ENCODE measurements at regions not wholly inside any gene's neighbourhood (a gene's known extent, or its start where the extent isn't known, plus 50 kb on each side); places are given as distances from the start of the nearest gene placed in this dataset.

- intact Hi-C loops (cut with DNase I): no loop called here
- WGBS, 2 donors: 99 to 100% methylated on average over 1 of the region's 1 CpG
These were observed 240.1 kb upstream of the ZPLD1 start for GRCh38 chr3:102194760-102195159.

GRCh38 chr3:102195198-102195948 lies 239.4 kb upstream of the ZPLD1 start:
- DNase-seq (peak in 1 of 2 donors; percentile 20), ATAC-seq (ENCODE audit: low FRiP score) (no peak)
- Histone ChIP-seq H3K4me1 (ENCODE audit: control insufficient read depth in 1 of 2, insufficient read depth in 2 of 2, low read length in 2 of 2) (no peaks in the 10 kb centered on the region), H3K4me3 (ENCODE audit: low read length in 2 of 2) (no peak overlapping the region), H3K27ac (ENCODE audit: low read depth in 1 of 2, low read length in 2 of 2) (no peak overlapping the region), H3K36me3 (ENCODE audit: control insufficient read depth in 1 of 2, insufficient read depth in 2 of 2, low read length in 1 of 2) (no peaks in the 10 kb centered on the region), H3K9me3 (ENCODE audit: control insufficient read depth, low read length) (no peaks in the 10 kb centered on the region), H3K27me3 (ENCODE audit: control insufficient read depth in 1 of 2, insufficient read depth in 2 of 2, low read length in 1 of 2) (no peaks in the 10 kb centered on the region)
- intact Hi-C loops (cut with DNase I): no loop called here
- 62 to 67% methylated on average over 5 of the region's 5 CpGs for WGBS, 2 donors

More at GRCh38 chr3:102194760-102195159, 240.1 kb upstream of the ZPLD1 start:
- DNase-seq: no peak
- Histone ChIP-seq H3K4me3 (ENCODE audit: low read length in 2 of 2) (no peak overlapping the region), H3K9me3 (ENCODE audit: control insufficient read depth, low read length) (no peaks in the 10 kb centered on the region), H3K4me1 (ENCODE audit: control insufficient read depth in 1 of 2, insufficient read depth in 2 of 2, low read length in 2 of 2) (no peaks in the 10 kb centered on the region), H3K36me3 (ENCODE audit: control insufficient read depth in 1 of 2, insufficient read depth in 2 of 2, low read length in 1 of 2) (no peaks in the 10 kb centered on the region), H3K27me3 (ENCODE audit: control insufficient read depth in 1 of 2, insufficient read depth in 2 of 2, low read length in 1 of 2) (no peaks in the 10 kb centered on the region), H3K27ac (ENCODE audit: low read depth in 1 of 2, low read length in 2 of 2) (no peak overlapping the region)
- ATAC-seq (ENCODE audit: low FRiP score): no peak

GRCh38 chr3:102200126-102200525 lies 234.7 kb upstream of the ZPLD1 start:
- Histone ChIP-seq H3K4me3 (ENCODE audit: low read length in 2 of 2) (no peak overlapping the region), H3K27me3 (ENCODE audit: control insufficient read depth in 1 of 2, insufficient read depth in 2 of 2, low read length in 1 of 2) (no peaks in the 10 kb centered on the region), H3K36me3 (ENCODE audit: control insufficient read depth in 1 of 2, insufficient read depth in 2 of 2, low read length in 1 of 2) (no peaks in the 10 kb centered on the region), H3K9me3 (ENCODE audit: control insufficient read depth, low read length) (no peaks in the 10 kb centered on the region), H3K27ac (ENCODE audit: low read depth in 1 of 2, low read length in 2 of 2) (no peak overlapping the region), H3K4me1 (ENCODE audit: control insufficient read depth in 1 of 2, insufficient read depth in 2 of 2, low read length in 2 of 2) (no peaks in the 10 kb centered on the region)
- no peak for DNase-seq
- intact Hi-C loops (cut with DNase I): no loop called here
- no peak for ATAC-seq (ENCODE audit: low FRiP score)

GRCh38 chr3:102200560-102200959 lies 234.3 kb upstream of the ZPLD1 start:
- H3K4me3 ChIP-seq (ENCODE audit: low read length in 2 of 2): no peak overlapping the region
- no peaks in the 10 kb centered on the region for H3K27me3 ChIP-seq (ENCODE audit: control insufficient read depth in 1 of 2, insufficient read depth in 2 of 2, low read length in 1 of 2)
- no peak for DNase-seq
- H3K9me3 ChIP-seq (ENCODE audit: control insufficient read depth, low read length): no peaks in the 10 kb centered on the region
- intact Hi-C loops (cut with DNase I): no loop called here
- H3K4me1 ChIP-seq (ENCODE audit: control insufficient read depth in 1 of 2, insufficient read depth in 2 of 2, low read length in 2 of 2): no peaks in the 10 kb centered on the region
- ATAC-seq (ENCODE audit: low FRiP score): no peak
- H3K36me3 ChIP-seq (ENCODE audit: control insufficient read depth in 1 of 2, insufficient read depth in 2 of 2, low read length in 1 of 2): no peaks in the 10 kb centered on the region
- no peak overlapping the region for H3K27ac ChIP-seq (ENCODE audit: low read depth in 1 of 2, low read length in 2 of 2)

- DNase-seq: peak in 1 of 2 donors; percentile 69
- peak; percentile 30 for ATAC-seq (ENCODE audit: low FRiP score)
- Histone ChIP-seq H3K4me1 (ENCODE audit: control insufficient read depth in 1 of 2, insufficient read depth in 2 of 2, low read length in 2 of 2) (peaks cover 0 to 1% of the 10 kb centered on the region in 2 donors), H3K9me3 (ENCODE audit: control insufficient read depth, low read length) (no peaks in the 10 kb centered on the region), H3K27ac (ENCODE audit: low read depth in 1 of 2, low read length in 2 of 2) (no peak overlapping the region), H3K27me3 (ENCODE audit: control insufficient read depth in 1 of 2, insufficient read depth in 2 of 2, low read length in 1 of 2) (no peaks in the 10 kb centered on the region), H3K36me3 (ENCODE audit: control insufficient read depth in 1 of 2, insufficient read depth in 2 of 2, low read length in 1 of 2) (no peaks in the 10 kb centered on the region), H3K4me3 (ENCODE audit: low read length in 2 of 2) (no peak overlapping the region)
- intact Hi-C loops (cut with DNase I): no loop called here
- WGBS, 2 donors: 92 to 100% methylated on average over 1 of the region's 1 CpG
These were observed 229.2 kb upstream of the ZPLD1 start for GRCh38 chr3:102205647-102206046.

DNA sequence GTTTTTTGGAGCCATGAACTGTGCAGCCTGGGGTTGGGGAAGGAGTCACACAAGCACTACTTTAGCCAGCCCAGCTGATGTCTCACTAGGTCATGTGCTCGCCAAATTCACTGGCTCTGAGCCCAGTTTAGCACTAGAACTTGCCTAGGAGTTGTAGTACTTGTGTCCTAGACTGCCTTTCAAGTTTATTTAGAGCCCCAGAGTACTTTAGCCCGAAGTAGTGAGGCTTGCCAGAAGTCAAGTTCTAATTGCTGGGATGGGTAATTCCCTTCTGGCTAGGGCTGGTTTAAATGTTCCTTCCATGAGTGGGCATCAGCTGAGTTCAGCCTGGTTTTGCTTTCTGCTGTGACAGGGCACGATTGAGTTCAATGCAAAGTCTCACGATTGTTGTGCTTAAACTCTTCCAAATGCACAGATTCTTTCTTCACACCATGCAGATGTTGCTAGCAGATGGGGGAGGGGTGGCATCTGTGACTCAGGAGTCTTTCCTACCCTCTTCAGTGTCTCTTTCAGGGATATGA lies 228.2 kb upstream of the ZPLD1 start:
- Histone ChIP-seq H3K27me3 (ENCODE audit: control insufficient read depth in 1 of 2, insufficient read depth in 2 of 2, low read length in 1 of 2) (no peaks in the 10 kb centered on the region), H3K4me1 (ENCODE audit: control insufficient read depth in 1 of 2, insufficient read depth in 2 of 2, low read length in 2 of 2) (peaks cover 0 to 1% of the 10 kb centered on the region in 2 donors), H3K4me3 (ENCODE audit: low read length in 2 of 2) (no peak overlapping the region), H3K36me3 (ENCODE audit: control insufficient read depth in 1 of 2, insufficient read depth in 2 of 2, low read length in 1 of 2) (no peaks in the 10 kb centered on the region), H3K27ac (ENCODE audit: low read depth in 1 of 2, low read length in 2 of 2) (peak overlapping the region in 1 of 2 donors; percentile 64), H3K9me3 (ENCODE audit: control insufficient read depth, low read length) (no peaks in the 10 kb centered on the region)
- peak; percentile 86 to 93 for DNase-seq
- WGBS, 2 donors: 9% methylated on average over 4 of the region's 4 CpGs
- intact Hi-C loops (cut with DNase I): no loop called here
- peak; percentile 94 for ATAC-seq (ENCODE audit: low FRiP score)

GRCh38 chr3:102207151-102207571 lies 227.7 kb upstream of the ZPLD1 start:
- intact Hi-C loops (cut with DNase I): no loop called here
- H3K27me3 ChIP-seq (ENCODE audit: control insufficient read depth in 1 of 2, insufficient read depth in 2 of 2, low read length in 1 of 2): no peaks in the 10 kb centered on the region
- DNase-seq (no peak), ATAC-seq (ENCODE audit: low FRiP score) (no peak)
- H3K36me3 ChIP-seq (ENCODE audit: control insufficient read depth in 1 of 2, insufficient read depth in 2 of 2, low read length in 1 of 2): no peaks in the 10 kb centered on the region
- H3K27ac ChIP-seq (ENCODE audit: low read depth in 1 of 2, low read length in 2 of 2): peak overlapping the region in 1 of 2 donors; percentile 64
- H3K9me3 ChIP-seq (ENCODE audit: control insufficient read depth, low read length): no peaks in the 10 kb centered on the region
- H3K4me1 ChIP-seq (ENCODE audit: control insufficient read depth in 1 of 2, insufficient read depth in 2 of 2, low read length in 2 of 2): peaks cover 0 to 1% of the 10 kb centered on the region in 2 donors
- H3K4me3 ChIP-seq (ENCODE audit: low read length in 2 of 2): no peak overlapping the region
- WGBS, 2 donors: 32 to 49% methylated on average over 3 of the region's 3 CpGs

DNA sequence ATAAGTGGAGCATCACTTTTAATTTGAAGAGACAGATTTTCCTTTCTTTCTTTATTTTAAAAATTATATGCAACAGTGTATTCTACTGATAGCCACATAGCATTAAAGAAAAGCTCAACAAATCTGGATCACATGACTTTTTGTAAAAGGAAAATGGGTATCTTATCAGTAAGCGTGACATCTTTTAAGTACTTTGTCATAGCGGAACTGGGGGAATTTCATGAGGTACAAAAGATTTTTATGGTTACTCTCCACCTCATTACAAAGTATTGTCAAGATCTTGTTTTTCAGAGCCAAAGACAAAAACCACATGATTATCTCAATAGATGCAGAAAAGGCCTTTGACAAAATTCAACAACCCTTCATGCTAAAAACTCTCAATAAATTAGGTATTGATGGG lies 219.6 kb upstream of the ZPLD1 start:
- no peak for ATAC-seq (ENCODE audit: low FRiP score)
- Histone ChIP-seq H3K9me3 (ENCODE audit: control insufficient read depth, low read length) (no peaks in the 10 kb centered on the region), H3K4me1 (ENCODE audit: control insufficient read depth in 1 of 2, insufficient read depth in 2 of 2, low read length in 2 of 2) (no peaks in the 10 kb centered on the region), H3K27ac (ENCODE audit: low read depth in 1 of 2, low read length in 2 of 2) (no peak overlapping the region), H3K27me3 (ENCODE audit: control insufficient read depth in 1 of 2, insufficient read depth in 2 of 2, low read length in 1 of 2) (no peaks in the 10 kb centered on the region), H3K36me3 (ENCODE audit: control insufficient read depth in 1 of 2, insufficient read depth in 2 of 2, low read length in 1 of 2) (no peaks in the 10 kb centered on the region), H3K4me3 (ENCODE audit: low read length in 2 of 2) (no peak overlapping the region)
- intact Hi-C loops (cut with DNase I): no loop called here
- DNase-seq: no peak
- 95 to 98% methylated on average over 2 of the region's 2 CpGs for WGBS, 2 donors

DNA sequence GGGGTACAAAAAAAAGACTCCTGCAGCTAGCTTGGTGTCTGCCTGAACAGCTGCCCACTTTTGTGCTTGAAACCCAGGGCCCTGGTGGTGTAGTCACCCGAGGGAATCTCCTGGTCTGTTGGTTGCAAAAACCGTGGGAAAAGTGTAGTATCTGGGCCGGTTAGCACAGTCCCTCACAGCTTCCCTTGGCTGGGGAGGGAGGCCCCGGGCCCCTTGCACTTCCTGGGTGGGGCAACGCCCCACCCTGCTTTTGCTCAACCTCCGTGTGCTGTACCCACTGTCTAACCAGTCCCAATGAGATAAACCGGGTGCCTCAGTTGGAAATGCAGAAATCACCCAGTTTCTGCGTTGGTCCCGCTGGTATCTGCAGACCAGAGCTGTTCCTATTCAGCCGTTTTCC lies 211.7 kb upstream of the ZPLD1 start:
- no peak overlapping the region for H3K4me3 ChIP-seq (ENCODE audit: low read length in 2 of 2)
- no peak for DNase-seq
- no peaks in the 10 kb centered on the region for H3K27me3 ChIP-seq (ENCODE audit: control insufficient read depth in 1 of 2, insufficient read depth in 2 of 2, low read length in 1 of 2)
- H3K27ac ChIP-seq (ENCODE audit: low read depth in 1 of 2, low read length in 2 of 2): no peak overlapping the region
- no peaks in the 10 kb centered on the region for H3K4me1 ChIP-seq (ENCODE audit: control insufficient read depth in 1 of 2, insufficient read depth in 2 of 2, low read length in 2 of 2)
- H3K36me3 ChIP-seq (ENCODE audit: control insufficient read depth in 1 of 2, insufficient read depth in 2 of 2, low read length in 1 of 2): no peaks in the 10 kb centered on the region
- no peaks in the 10 kb centered on the region for H3K9me3 ChIP-seq (ENCODE audit: control insufficient read depth, low read length)
- 86% methylated on average over 10 of the region's 10 CpGs for WGBS, 2 donors
- intact Hi-C loops (cut with DNase I): no loop called here
- no peak for ATAC-seq (ENCODE audit: low FRiP score)
